Fibroblast of gingiva (primary cell): ENCODE measurements at regions not wholly inside any gene's neighbourhood (a gene's known extent, or its start where the extent isn't known, plus 50 kb on each side); places are given as distances from the start of the nearest gene placed in this dataset.
"Not testable (repeated sequence)": the region's sequence is repeated elsewhere in the genome, so short reads cannot be mapped to it uniquely, and the experiment has no call there.

Experiments
- DNase-seq: peaks from one replicate; pipeline ENCODE4 v3.0.0-alpha.2; 2011; ENCODE audit warnings: low read depth

DNA sequence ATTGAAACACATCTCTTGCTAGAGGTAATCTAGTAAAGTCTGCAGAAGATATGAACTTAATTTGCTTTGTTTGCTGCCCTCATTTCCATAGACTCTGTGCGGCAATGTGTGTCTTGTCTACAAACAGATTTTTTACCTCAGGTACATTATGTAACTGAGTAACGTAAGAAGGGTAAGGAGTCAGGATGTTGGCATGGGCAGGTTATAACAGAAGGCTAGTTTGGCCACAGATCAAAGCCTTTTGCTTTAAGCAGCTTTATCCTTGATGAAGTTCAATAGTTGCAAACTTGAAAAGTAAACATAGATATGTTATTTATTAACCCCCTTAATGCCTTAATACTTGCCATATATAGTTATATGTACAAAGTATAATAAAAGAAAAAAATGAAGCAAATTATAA lies 391.6 kb upstream of the FKBP1C start:
- DNase-seq: no peak

DNA sequence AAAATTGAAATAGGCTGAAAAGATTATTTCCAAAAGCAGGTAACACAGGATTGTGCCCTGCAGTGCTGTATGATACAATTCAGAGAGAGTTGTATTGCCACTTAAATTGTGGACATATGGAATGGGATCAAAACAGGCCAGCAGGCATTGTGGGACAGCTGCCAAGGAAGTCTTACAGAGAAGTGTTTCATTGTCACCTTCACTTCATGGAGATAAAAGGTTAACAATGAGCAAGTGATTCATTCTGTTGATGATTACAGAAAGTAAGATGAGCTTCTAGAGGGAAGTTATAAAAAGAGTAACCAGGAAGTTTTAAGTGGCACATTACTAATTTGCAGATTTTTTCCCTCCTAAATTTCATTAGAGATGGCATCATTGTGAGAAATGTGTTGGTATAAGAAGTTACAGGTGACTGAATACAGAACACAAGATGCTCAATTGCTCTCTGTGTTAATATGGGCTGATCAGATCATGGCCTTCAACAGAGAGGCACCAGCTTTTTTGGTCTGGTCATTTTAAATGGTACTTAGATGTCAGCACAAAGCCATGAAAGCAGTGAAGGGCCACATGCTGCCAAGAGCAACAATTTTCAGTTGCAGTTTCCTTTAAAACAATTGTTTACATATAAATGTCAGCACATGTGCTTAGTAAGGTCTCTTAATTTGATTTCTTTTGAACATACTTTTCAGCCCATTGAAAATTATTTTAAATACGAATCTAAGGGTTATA lies 402.5 kb upstream of the FKBP1C start:
- DNase-seq: no peak

DNA sequence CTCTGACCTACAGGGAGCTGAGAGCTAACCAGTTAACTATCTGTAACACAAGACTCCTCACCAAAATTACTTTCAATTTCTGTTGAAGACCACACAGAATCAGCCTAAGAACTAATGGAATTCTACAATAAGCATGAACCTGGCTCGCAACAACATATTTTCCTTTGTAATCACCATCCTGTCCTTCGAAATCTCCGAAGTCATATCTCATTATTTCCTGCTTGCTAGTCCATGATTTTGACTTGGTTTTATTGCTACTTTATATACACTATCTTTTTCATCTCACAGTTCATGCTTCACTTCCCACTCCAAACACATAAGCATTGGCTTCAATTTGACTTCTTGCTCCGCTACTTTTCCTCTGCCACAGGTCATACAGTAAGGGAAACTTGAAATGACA lies 405.8 kb upstream of the FKBP1C start:
- no peak for DNase-seq

DNA sequence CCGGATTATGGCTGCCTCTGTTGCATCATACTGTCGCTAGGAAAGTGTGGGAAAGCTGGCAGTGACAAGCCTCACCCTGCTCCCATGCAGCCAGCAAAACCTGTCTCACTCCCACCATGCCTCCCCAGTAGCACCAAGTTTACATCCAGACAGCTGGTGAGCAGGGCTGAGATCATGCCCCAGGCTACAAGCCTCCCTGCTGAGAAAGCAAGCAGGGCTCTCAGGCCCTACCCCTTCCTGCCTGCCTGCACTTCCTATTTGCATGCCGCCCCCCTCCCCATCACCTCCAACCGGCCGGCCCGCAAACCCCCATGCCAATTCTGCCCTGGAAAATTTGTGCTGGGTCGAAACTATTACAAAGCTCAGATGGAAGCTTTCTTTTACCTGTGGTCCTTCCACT lies 408.2 kb upstream of the FKBP1C start:
- no peak for DNase-seq

DNA sequence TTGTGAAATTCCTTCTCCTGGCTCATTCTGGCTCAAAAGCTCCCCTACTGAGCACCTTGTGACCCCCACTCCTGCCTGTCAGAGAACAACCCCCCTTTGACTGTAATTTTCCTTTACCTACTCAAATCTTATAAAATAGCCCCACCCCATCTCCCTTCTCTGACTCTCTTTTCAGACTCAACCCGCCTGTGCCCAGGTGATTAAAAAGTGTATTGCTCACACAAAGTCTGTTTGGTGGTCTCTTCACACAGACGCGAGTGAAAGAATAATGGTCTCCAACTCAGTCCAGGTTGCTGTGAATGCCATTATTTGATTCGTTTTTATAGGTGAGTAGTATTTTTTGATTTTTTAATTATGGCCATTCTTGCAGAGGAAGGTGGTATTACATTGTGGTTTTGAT lies 414.1 kb upstream of the FKBP1C start:
- no peak for DNase-seq

DNA sequence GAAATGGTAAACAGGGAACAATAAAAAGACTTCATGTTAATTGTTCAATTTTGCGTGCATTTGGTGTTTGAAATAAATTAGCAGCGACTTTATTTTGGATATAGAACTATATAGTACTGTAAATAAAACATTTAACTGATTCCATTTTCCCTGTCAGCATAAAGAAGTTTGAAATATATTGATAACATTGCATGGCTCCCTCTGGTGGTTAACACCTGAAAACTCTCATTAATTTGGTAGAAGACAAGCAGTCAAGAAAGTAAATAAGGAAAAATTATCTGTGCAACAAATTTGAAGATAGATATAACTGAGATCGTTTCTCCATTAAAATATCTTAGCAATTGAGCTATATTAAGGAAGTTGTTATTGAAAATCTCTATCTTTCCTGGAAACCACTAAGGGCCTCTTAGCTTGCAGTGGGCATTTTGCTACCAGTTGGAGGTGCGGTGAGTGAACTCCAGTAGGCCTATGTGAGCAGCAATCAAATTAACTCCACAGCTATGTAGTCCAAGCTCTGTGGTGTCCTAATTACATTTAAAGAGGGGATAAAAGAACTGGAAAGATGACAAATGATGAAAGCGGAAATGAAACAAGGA lies 435.7 kb upstream of the FKBP1C start:
- no peak for DNase-seq

DNA sequence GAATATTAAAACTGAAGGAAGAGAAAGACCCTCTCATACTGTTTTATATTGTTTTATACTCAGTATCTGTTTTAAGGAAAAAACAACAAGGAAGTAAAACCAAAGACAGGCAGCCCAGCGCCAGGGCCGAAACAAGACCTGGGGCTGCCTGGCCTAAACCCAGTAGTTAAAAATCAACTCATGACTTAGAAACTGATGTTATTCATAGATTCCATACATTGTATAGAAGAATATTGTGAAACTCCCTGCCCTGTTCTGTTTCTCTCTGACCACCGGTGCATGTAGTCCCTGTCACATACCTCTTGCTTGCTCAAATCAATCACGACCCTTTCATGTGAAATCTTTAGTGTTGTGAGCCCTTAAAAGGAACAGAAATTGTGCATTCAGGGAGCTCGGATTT lies 445.1 kb upstream of the FKBP1C start:
- DNase-seq: not testable (repeated sequence)

DNA sequence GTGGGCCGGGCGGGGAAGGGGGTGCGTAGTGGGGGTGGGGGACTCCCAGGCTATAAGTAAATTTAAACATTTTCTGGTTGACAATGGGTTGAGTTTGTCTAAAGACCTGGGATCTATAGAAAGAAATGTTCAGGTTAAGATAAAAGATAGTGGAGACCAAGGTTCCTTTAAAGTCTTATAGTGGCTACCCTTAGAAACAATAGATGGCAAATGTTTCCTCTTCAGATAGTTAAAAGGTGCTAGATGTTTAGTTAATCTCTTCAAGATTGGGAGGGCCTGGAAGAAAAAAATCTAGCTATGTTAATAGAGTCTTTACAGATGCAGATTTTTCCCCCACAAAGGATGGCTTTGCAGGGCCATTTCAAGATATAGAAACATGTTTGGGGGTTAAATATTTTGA lies 446.4 kb upstream of the FKBP1C start:
- DNase-seq: no peak

DNA sequence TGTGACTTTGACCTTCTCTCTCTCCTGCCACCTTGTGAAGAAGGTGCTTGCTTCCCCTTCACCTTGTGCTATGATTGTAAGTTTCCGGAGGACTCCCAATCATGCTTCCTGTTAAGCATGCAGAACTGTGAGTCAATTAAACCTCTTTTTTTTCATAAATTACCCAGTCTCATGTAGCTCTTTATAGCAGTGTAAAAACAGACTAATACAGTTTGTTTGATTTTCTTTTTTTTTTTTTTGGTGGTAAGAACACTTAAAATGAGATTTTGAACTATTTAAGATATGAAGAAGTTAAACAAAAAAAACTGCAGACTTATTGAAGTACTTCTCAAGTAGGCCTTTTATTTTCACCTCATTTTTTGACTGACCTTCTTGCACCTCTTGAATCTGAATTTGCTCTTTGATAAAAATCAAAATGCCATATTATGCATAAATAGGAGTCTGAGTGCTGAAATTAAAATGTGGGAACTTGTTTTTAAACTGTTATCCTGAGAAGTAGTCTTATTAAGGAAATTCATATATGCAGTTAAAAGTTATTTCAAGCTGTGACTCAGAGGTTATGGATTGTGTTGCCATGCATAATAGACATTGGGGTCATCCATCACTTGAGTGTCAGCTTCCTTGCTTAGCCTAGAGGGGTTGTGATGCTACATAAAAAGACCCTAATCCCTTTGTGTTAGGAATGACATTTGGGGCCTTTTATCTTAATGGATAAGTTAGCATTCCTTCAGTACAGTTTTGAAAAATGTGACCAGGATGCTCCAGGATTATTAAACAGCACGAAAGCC lies 447.9 kb upstream of the FKBP1C start:
- no peak for DNase-seq

DNA sequence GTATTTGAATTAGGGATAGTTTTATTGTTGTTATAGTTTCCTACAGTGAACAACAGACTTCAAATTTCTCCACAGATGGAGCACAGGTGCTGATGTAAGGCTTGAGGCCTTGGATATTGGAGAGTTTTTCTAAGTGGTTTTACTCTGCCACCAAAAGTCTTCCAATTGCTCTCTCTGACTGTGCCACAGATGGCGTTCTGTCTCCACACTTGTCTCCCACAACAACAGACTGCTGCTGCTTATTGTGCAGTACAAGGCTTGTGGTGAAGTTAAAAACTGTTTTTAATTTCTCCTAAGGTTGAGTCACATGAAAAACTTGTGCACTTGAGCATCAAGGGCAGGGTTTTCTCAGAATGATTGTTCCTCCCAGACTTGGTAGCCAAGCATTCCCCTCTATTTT lies 460.9 kb upstream of the KHDRBS2 start:
- DNase-seq: no peak

DNA sequence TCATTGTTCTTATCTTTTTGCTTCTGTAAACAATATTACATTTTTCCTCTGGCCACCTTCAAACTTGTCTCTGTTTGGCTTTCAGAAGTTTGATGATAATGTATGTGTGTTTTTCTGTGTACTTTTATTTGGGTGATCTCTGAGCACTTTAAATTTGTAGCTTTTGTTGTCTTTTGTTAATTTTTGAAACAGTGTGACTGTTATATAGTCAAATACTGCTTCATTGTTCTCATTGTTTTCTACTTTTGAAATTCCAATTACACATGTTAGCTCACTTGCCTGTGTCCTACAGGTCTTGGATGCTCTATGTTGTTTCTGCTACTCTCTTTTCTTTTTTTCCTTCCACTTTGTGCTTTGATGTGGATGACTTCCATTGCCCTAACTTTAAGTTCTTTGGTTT lies 460.1 kb upstream of the KHDRBS2 start:
- DNase-seq: no peak

DNA sequence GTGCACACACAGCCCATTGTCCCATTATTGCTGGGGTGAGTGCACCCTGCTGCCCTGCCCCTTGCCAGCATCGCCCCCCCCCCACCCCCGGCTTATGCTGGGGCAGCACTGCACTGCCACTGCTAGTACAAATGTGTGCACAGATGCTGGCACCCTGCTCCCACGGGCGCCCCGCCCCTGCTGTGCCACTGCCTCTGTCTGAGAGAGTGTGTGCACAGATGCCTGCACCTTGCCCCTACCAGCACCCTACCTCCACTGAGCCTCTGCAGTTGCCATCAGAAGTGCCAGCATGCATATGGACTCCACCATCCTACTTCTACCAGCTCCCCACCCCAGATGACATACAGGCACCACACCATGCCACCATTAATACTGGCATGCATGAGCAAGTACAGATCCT lies 454.6 kb upstream of the KHDRBS2 start:
- DNase-seq: no peak

DNA sequence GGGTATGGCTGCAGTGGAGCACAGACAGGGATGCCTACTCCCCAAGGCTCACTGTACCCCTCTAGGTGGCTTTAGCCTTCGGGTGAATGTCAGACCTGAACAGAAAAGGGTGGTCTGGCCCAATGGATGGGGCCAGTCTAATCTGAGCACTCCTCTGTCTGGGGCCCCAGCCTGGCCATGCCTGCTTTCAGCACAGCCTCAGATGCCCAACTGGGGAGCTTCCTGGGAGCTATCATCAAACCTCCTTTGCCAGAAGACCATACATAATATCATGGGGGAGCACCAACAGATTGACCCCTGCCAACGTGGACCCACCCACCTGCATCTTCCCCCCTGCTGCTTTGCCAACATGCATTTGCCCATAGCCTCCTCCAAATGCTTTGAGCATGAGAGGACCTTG lies 454.1 kb upstream of the KHDRBS2 start:
- DNase-seq: no peak

DNA sequence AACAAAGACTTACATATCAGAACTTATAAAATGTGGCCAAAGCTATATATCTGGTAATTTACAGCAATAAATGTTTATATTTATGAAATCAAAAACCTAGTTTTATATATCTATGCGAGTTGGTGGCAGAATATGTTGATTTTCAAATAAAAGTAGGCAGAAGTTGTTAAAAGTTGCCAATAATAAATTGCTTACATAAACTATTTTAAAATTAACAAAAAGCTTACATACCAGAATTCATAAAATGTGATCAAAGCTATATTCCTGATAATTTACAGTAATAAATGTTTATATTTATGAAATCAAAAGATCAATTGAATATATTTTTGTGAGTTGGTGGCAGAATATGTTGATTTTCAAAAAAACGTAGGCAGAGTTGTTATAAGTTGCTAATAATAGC lies 451.8 kb upstream of the KHDRBS2 start:
- DNase-seq: no peak

DNA sequence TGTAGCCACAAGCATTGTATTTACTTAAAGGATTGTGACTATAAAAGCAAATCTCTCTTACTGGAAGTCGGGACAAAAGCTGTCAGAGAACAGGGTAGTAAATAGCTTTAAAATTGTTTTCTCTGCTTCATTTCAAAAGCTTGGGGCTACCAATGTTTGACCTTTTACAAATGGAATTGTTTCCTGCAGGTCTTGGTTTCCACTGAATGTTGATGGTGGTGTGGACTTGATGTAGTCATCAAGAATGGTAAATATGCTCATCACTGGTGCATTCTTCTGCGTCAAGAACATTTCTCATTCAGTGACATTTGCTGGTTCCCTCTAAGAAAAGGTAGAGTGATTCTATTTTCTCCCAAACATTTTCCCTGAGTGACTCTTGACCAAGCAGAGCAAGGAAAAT lies 435.4 kb upstream of the KHDRBS2 start:
- no peak for DNase-seq

DNA sequence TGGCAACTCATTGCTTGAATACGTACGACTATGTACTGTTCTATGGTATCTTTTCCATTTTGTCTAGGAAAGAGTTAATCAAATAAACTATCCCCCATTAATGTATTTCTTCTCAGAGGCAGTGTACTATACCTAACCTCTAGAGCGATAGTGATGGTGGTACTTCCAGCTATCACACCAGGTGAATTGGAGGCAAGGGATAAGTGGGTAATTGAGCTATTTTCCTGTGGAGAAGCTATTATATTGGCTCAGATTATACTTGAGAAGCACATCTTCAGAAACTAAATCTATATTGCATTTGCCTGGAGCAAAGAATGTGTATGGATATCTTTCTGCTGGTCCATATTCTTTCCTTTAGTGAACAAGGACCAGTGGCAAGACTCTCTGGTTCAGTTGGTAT lies 430.7 kb upstream of the KHDRBS2 start:
- DNase-seq: no peak

DNA sequence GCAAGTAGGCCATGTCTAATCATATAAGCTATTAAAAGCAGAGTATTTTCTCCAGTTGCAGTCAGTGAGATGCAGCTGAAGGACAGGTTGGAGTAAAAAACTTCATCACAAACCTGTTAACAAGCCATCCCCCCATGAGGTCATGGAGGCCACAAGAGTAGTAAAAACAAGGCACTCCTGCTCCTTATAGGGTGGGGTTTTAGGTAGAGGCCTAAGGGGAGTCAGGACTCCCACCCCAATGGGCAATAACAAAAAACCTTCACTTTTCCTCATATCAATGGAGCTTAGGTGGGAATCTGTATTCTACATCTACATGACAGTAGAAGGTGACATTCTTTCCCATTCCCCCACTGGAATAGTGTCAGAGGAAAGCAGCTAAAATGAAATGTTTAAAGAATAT lies 428.1 kb upstream of the KHDRBS2 start:
- DNase-seq: no peak

DNA sequence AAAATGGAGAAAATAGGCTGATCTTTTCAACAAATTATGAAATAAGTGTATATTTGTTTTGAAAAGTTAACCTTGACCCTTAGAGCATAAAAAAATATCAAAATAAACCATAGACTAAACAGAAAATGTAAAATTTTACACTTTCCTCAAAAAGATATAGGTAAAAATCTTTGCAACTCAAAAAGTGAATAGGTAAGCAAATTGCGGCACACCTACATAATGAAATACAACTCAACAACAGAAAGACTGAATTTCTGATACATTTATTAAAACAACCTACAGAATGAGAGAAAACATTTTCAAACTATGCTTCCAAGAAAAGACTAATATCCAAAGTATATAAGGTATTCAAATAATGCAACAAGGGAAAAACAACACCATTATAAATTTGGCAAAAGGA lies 425.7 kb upstream of the KHDRBS2 start:
- DNase-seq: no peak

DNA sequence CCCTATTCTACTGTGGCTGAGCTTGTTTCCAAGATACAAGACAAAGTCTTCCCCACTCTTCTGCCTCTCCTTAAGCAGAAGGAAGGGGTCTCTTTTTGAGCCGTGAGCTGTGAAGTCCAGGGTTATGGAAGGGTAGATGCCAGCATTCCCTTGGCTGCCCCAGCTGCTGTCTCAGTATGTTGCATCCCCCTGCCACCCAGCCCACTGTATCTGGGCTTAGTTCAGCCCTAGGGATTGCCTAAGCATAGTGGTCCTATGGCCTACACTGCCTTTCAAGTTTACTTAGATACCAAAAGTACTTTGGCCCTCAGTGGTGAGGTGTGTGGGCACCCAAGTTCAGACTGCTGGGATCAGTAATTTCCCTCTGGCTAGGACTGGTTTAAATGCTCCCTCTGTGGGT lies 421.9 kb upstream of the KHDRBS2 start:
- no peak for DNase-seq

DNA sequence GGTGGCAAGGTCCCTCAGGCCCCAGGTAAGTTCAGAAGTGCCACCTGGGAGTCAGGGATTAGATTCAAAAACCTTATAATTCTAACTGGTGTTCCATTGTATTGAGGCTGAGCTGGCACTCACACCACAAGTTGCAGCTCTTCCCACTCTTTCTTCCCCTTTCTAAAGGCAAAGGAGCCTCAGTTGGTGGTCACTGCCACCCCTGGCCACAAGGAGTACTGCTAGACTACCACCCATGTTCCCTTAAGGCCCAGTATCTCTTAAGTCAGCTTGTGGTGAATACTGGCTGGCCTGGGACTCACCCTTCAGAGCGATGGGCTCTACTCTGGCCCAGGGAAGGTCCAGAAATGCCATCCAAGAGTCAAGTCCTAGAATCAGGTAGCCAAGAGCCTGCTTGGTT lies 421.1 kb upstream of the KHDRBS2 start:
- no peak for DNase-seq

DNA sequence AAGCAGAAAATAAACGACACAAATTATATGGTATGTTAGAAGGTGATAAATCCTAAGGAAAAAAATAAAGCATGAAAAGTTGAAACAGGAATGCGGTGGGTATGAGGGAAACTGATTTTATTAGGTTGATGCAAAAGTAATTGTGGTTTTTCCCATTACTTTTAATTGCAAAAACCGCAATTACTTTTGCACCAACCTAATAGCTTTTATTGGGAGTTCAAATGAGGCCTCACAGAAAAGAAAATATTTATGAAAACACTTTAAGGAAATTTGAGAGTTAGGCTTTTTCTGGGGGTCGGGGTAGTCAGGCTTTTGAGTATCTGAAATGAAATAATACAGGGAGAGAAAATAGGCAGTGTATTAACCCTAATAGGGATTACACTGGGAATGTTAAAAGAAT lies 397.0 kb upstream of the KHDRBS2 start:
- DNase-seq: no peak

DNA sequence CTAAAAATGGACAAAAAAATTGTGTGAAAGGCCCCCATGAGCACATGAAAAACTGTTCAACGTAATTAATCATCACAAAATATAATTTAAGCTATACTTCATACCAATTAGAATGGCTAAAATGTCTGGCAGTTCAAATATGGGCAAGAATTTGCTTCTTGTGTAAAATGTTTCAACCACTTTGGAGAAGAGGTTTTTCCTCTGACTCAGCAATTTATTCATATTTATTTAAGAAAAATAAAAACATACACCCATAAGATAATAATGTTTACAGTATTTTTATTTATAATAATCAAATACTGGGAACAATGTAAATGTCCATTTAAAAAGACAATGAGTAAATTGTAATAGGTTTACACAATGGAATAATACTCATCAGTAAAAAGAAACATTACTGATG lies 395.1 kb upstream of the KHDRBS2 start:
- no peak for DNase-seq

DNA sequence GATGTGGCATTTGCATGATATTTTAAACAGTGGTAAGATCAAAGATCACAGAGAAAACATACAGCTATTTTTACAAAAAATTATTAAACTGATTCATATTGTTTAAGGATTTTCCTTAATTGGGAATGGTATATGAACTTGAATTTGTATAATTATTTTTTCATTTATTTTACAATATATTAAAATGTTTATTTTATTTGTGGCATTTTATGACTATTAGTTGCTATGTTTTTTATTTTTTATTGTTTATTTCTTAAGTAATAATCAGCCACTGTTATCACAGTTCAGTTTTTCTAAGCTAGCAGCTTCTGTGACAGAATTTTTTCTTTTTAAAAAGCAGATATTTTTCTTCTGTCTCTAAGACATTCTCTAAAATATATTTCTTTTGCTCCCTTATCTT lies 387.0 kb upstream of the KHDRBS2 start:
- no peak for DNase-seq
